IPS-15b (cell line): ENCODE measurements at regions not wholly inside any gene's neighbourhood (a gene's known extent, or its start where the extent isn't known, plus 50 kb on each side); places are given as distances from the start of the nearest gene placed in this dataset.

Experiments
- H3K27me3 ChIP-seq: one replicate; pipeline ENCODE4 v1.6.1; 2013; ENCODE audit warnings: low read length; ENCODE audit not compliant: control insufficient read depth, insufficient read depth
- H3K36me3 ChIP-seq: one replicate; pipeline ENCODE4 v1.6.1; 2013; ENCODE audit warnings: low read length; ENCODE audit not compliant: control insufficient read depth, insufficient read depth
- H3K4me1 ChIP-seq: one replicate; pipeline ENCODE4 v1.6.1; 2013; ENCODE audit warnings: mild to moderate bottlenecking, low read length; ENCODE audit not compliant: control insufficient read depth, insufficient read depth
- H3K4me3 ChIP-seq: one replicate; pipeline ENCODE4 v1.5.1; 2013; ENCODE audit warnings: low read depth, low read length
- H3K9ac ChIP-seq: one replicate; pipeline ENCODE4 v1.6.1; 2013; ENCODE audit warnings: low read depth, mild to moderate bottlenecking, low read length
- H3K9me3 ChIP-seq: one replicate; pipeline ENCODE4 v1.6.1; 2013; ENCODE audit warnings: mild to moderate bottlenecking, low read length; ENCODE audit not compliant: control insufficient read depth, insufficient read depth

GRCh38 chr1:29985606-29985945, 737.8 kb downstream of the MATN1 start:
- H3K27me3 ChIP-seq, result no peaks in the 10 kb centered on the region
- no peak overlapping the region for H3K9ac ChIP-seq

GRCh38 chr1:29984862-29985605, 738.4 kb downstream of the MATN1 start:
- no peak overlapping the region for H3K9ac ChIP-seq
- H3K36me3 ChIP-seq, result no peaks in the 10 kb centered on the region
- no peaks in the 10 kb centered on the region for H3K27me3 ChIP-seq

More at GRCh38 chr1:29985606-29985945, 737.8 kb downstream of the MATN1 start:
- no peaks in the 10 kb centered on the region for H3K9me3 ChIP-seq
- H3K36me3 ChIP-seq, result no peaks in the 10 kb centered on the region
- peaks cover 10% of the 10 kb centered on the region for H3K4me1 ChIP-seq
- H3K4me3 ChIP-seq, result no peak overlapping the region

GRCh38 chr1:29984166-29984861, 739.1 kb downstream of the MATN1 start:
- H3K4me1 ChIP-seq, result peaks cover 10% of the 10 kb centered on the region
- no peaks in the 10 kb centered on the region for H3K9me3 ChIP-seq
- H3K27me3 ChIP-seq, result no peaks in the 10 kb centered on the region
- H3K36me3 ChIP-seq, result no peaks in the 10 kb centered on the region
- H3K9ac ChIP-seq, result no peak overlapping the region
- H3K4me3 ChIP-seq, result no peak overlapping the region

More at GRCh38 chr1:29984862-29985605, 738.4 kb downstream of the MATN1 start:
- Histone ChIP-seq H3K4me1 (peaks cover 10% of the 10 kb centered on the region), H3K4me3 (no peak overlapping the region), H3K9me3 (no peaks in the 10 kb centered on the region)

- no peak overlapping the region for H3K4me3 ChIP-seq
- no peaks in the 10 kb centered on the region for H3K36me3 ChIP-seq
- no peaks in the 10 kb centered on the region for H3K9me3 ChIP-seq
- no peak overlapping the region for H3K9ac ChIP-seq
- peaks cover 10% of the 10 kb centered on the region for H3K4me1 ChIP-seq
- no peaks in the 10 kb centered on the region for H3K27me3 ChIP-seq
Observed at GRCh38 chr1:29983321-29983720, 740.1 kb downstream of the MATN1 start.

DNA sequence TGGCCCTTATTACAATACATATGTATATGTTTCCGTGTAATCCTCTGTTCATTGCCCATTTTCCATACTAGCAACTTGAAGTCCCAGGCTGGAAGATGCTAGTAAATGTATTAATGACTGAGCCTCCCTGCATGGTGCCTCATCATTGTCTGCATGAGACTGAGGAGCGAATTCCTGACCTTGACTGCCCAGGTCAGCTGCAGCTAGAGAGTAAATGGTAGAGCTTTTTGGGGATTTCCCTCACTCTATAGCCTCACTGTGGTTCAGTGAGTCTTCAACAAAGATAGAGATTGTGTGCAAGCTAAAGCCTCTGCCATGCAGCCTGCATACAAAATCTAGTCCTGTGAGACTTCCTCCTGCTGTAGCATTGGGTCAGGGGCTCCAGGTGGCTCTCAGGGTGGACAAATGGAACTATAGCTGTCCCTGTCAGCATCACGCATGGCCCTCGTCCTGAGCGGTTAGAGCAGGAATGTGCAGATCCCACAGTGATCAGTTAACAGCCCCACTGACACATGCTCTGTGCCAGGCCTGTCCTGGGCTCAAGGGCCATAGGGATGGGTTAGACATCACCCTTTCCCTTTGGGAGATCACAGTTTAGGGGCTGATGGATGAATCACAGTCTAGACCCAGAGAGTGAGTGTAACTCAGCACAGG, 741.7 kb downstream of the MATN1 start:
- Histone ChIP-seq H3K4me1 (peaks cover 8% of the 10 kb centered on the region), H3K36me3 (no peaks in the 10 kb centered on the region), H3K27me3 (no peaks in the 10 kb centered on the region), H3K9ac (no peak overlapping the region), H3K9me3 (no peaks in the 10 kb centered on the region), H3K4me3 (no peak overlapping the region)

GRCh38 chr1:29977550-29977949, 741.2 kb downstream of the PTPRU start:
- no peaks in the 10 kb centered on the region for H3K27me3 ChIP-seq
- peaks cover 23% of the 10 kb centered on the region for H3K4me1 ChIP-seq
- H3K36me3 ChIP-seq, result no peaks in the 10 kb centered on the region
- no peaks in the 10 kb centered on the region for H3K9me3 ChIP-seq
- no peak overlapping the region for H3K4me3 ChIP-seq
- H3K9ac ChIP-seq, result no peak overlapping the region

DNA sequence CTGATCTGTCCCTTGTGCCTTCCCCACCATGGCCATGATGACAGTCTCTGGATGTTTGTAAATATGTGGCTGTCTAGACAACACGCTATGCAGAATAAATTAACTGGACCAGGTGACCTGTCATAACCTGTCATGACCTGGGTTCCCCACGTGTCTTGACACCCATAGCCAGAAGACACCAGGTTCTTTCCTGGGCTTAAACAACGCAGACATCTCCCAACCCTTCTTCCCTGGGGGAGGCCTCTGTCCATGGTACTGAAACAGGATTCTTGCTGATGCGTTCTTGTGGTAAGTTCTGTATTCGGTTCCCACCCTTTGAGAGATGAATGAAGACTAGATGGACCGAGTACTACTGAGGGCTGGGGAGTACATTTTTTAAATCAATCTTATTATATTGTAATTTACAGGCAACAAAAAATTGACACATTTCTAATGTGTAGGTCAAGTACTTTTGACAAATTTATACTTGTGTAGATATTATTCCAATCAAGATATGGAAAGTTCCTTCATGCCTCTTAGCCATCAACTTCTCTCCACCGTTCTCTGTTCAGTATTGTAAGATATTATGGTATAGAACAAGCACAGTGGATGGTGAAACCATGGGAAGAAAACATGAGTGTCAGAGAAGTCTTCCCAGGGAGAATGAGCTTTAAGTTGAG, 738.8 kb downstream of the PTPRU start:
- no peaks in the 10 kb centered on the region for H3K36me3 ChIP-seq
- no peak overlapping the region for H3K4me3 ChIP-seq
- H3K4me1 ChIP-seq, result peaks cover 21% of the 10 kb centered on the region
- H3K9ac ChIP-seq, result no peak overlapping the region
- H3K27me3 ChIP-seq, result no peaks in the 10 kb centered on the region
- H3K9me3 ChIP-seq, result no peaks in the 10 kb centered on the region

GRCh38 chr1:29974316-29974724, 738.0 kb downstream of the PTPRU start:
- Histone ChIP-seq H3K4me1 (peaks cover 21% of the 10 kb centered on the region), H3K9ac (no peak overlapping the region), H3K4me3 (no peak overlapping the region), H3K9me3 (no peaks in the 10 kb centered on the region), H3K36me3 (no peaks in the 10 kb centered on the region), H3K27me3 (no peaks in the 10 kb centered on the region)

GRCh38 chr1:29973406-29973805, 737.1 kb downstream of the PTPRU start:
- H3K27me3 ChIP-seq, result no peaks in the 10 kb centered on the region
- H3K9me3 ChIP-seq, result no peaks in the 10 kb centered on the region
- no peak overlapping the region for H3K4me3 ChIP-seq
- peaks cover 21% of the 10 kb centered on the region for H3K4me1 ChIP-seq
- H3K36me3 ChIP-seq, result no peaks in the 10 kb centered on the region
- no peak overlapping the region for H3K9ac ChIP-seq

DNA sequence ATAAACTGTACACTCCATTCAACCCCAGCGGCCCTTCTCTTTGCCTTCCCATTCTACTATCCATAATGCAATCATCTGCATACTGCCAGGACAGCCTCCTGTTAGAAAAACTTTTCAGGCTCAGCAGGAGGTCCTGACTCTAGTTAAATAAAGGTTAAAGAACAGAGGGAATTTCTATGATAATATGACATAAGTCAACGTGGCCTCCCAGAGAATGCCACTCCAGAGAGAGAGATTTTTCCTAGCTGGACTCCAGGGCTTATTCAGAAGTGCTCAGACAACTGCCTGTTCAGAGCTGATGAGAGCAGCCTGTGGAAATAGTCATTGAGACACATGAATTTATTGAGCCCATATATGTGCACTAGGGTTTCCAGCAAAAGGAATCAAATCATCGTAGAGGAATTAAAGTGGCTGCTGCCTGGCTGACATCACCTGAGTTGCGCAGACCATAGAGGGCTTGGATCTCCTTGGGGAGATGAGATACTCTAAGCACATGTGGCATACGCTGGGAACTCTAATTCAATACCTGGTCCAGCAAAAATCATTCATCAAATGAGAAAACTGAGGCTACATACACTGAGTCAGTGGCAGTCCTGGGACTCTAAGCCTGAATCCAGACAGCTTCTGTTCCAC, 736.2 kb downstream of the PTPRU start:
- Histone ChIP-seq H3K36me3 (no peaks in the 10 kb centered on the region), H3K4me1 (peaks cover 21% of the 10 kb centered on the region), H3K9me3 (no peaks in the 10 kb centered on the region), H3K9ac (no peak overlapping the region), H3K4me3 (no peak overlapping the region), H3K27me3 (no peaks in the 10 kb centered on the region)

GRCh38 chr1:29971703-29972102, 735.4 kb downstream of the PTPRU start:
- Histone ChIP-seq H3K4me3 (no peak overlapping the region), H3K36me3 (no peaks in the 10 kb centered on the region), H3K9me3 (no peaks in the 10 kb centered on the region), H3K27me3 (no peaks in the 10 kb centered on the region), H3K9ac (no peak overlapping the region), H3K4me1 (peaks cover 21% of the 10 kb centered on the region)
